Occipital lobe (tissue), 1 donor: ENCODE measurements at regions not wholly inside any gene's neighbourhood (a gene's known extent, or its start where the extent isn't known, plus 50 kb on each side); places are given as distances from the start of the nearest gene placed in this dataset.

Source experiments
- DNase-seq: peaks from one replicate; lab custom pipeline; 2025; lab: John Stamatoyannopoulos, UW

DNA sequence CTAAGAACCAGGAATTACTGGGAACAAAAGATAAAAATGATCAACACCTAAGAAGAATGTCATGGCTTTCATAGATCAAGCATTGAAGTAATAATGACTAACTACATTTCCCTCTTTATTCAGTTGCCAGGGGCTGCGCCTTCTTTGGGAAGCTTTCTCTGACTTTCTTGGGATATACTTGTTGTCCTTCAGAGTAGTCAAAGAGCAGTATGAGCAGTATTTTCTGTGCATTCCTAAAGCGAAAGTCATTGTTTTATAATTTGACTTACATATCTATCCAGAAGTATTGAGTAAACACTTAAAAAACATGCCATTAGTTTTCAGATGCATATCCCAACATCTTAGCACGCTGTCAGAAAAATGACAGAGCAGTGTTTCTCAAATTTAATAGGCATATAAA lies 2412.4 kb downstream of the PCDH9 start:
- DNase-seq, result no peak

DNA sequence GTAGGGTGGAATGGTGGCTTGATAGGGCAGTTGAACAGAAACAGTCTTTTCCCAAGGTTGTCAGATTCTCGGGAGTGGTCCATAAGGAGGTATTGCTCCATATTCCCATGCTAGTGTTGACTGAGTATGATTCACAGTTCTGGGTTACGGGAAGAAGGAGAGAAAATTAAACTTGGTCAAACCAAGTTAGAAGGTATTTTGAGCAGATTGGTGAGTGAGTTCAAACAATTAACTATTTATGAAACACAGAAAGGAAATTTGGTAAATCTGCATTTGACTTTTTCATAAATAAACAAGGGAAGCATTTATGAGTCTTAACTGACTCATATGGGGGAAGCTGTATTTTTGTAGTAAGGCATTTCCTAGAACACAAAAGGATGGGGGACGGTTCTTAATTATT lies 2419.4 kb downstream of the PCDH9 start:
- DNase-seq, result no peak

GRCh38 chr13:64808704-64809103 lies 2421.4 kb downstream of the PCDH9 start:
- DNase-seq, result no peak

GRCh38 chr13:64801768-64802167 lies 2428.4 kb downstream of the PCDH9 start:
- DNase-seq, result no peak

- DNase-seq, result no peak
These were observed 2431.7 kb downstream of the PCDH9 start for GRCh38 chr13:64798422-64798821.

- no peak for DNase-seq
These were observed 2436.5 kb downstream of the PCDH9 start for GRCh38 chr13:64793592-64793991.

DNA sequence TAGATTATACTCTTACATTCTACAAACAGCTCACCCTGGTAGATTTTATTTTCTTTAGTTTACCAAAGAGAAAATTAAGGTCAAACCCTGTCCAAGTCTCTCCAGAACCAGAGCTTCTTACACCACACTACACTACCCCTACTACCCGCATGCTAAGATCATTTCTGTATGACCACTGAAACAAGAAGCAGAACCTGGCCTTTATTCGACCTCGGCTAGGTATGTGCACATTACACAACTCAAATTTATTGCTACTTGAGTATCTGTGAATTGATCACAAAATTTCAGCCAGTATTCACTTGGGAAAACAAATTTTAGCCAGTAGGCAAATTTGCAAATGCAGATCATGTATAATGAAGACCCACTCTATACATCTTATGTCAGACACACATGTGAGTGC lies 2437.0 kb downstream of the PCDH9 start:
- no peak for DNase-seq

- DNase-seq, result no peak
These were observed 2438.8 kb downstream of the PCDH9 start for GRCh38 chr13:64791373-64791772.

DNA sequence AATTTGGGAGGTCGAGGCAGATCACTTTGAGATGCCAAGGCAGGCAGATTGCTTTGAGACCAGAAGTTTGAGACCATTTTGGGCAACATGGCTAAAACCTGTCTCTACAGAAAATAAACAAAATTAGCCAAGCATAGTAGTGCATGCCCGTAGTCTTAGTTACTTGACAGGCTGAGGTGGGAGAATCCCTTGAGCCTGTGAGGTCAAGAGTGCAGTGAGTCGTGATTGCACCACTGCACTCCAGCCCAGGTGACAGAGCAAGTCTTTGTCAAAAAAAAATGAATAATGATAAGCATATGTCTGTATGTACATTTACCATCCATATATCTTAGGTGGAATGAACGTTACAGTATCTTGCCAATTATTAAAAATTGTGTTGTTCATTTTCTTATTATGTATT lies 2447.7 kb downstream of the PCDH9 start:
- DNase-seq, result no peak

- no peak for DNase-seq
These were observed 2452.1 kb downstream of the PCDH9 start for GRCh38 chr13:64778002-64778401.

DNA sequence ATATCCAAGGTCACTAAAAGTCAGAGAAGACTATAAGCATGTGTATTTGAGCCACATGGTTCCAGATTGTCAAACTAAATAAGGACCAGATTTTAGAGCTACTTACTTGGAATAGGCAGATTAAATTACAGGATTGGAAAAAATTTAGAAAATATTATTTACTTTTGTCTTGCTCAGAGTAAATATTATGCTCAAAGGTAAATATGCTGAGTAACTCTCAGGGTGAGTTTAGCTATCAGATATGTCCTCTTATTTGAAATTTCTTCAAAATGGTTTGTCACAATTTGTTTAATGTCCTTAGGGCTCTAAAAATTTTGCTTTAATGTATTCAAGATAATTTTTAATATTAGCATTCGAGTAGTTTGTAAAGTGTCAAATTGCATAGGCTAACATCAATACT lies 2455.2 kb downstream of the PCDH9 start:
- no peak for DNase-seq

- no peak for DNase-seq
These were observed 2459.4 kb downstream of the PCDH9 start for GRCh38 chr13:64770743-64771142.

DNA sequence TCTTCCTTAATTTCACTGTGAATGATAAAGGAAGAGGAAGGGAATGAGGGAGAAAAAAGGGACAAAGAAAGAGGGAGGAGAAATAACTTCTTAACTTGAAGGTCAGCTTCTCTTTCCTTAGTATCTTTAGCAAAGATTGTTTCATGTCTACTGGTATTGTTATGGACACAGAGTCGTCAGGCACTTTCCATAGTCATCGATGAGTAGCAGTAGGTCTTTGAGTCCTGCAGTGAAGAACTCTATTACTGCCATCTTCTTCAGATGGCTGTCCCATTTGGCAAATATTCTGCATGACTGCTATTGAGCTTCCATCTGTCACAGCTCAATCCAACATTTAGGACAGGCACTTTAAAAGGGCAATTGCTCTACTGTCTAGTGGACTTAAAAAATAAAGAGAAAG lies 2463.1 kb downstream of the PCDH9 start:
- DNase-seq, result no peak

- no peak for DNase-seq
These were observed 2464.5 kb downstream of the PCDH9 start for GRCh38 chr13:64765636-64766035.

DNA sequence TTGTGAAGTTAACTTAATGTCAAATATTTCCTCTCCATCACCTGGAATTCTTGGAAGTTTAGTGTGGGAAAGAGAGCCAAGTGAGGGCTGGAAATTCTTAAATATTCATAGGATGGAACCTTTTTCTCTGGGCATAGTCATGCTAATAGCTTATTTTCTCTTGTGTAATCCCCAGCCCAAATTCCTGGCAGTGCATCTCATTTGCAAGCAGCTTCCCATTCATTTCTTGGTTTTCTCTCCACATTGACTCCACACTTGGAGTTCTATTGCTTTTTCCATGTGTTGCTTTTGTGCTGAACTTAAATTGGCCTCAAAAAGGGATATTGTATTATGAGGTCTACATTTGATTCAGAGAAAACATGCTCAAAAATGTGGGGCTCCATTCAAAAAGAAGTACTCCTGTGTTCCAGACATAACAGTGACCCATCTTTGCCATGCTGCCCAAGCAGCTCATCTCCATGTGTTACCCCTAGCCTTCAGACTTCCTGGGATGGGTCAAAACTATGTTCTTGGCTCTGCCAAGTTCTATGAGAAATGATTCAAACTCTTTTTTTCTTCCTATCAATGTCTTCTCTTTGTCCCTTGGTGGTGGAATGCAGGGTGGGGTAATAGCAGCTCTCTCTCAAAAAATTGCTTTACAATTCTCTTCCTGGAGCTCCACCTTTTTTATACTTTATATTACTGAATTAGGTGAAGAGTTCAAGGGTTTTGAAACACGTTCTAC lies 2471.5 kb downstream of the PCDH9 start:
- no peak for DNase-seq

DNA sequence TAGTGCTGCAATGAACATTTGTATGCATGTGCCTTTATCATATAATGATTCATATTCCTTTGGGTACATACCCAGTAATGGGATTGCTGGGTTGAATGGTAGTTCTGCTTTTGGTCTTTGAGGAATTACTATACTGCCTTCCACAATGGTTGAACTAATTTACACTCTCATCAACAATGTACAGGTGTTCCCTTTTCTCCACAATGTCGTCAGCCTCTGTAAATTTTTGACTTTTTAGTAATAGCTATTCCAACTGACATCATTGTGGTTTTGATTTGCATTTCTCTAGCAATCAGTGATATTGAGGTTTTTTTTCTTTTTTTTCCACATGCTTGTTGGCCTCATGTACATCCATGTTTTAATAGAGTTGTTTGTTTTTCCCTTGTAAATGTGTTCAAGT lies 2473.5 kb downstream of the PCDH9 start:
- DNase-seq, result no peak

DNA sequence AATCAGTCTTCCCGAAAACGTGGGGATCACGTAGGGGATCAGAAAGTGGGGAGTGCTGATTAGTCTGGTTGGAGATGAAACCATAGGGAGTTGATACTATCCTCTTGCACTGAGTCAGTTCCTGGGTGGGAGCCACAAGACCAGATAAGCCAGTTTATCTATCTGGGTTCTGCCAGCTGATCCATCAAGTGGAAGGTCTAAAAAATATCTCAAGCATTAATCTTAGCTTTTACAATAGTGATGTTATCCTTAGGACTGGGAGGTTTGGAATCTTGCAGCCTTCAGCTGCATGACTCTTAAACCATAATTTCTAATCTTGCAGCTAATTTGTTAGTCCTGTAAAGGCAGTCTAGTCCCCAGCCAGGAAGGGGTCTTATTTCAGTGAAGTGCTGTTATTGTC lies 2474.2 kb downstream of the PCDH9 start:
- DNase-seq, result no peak

DNA sequence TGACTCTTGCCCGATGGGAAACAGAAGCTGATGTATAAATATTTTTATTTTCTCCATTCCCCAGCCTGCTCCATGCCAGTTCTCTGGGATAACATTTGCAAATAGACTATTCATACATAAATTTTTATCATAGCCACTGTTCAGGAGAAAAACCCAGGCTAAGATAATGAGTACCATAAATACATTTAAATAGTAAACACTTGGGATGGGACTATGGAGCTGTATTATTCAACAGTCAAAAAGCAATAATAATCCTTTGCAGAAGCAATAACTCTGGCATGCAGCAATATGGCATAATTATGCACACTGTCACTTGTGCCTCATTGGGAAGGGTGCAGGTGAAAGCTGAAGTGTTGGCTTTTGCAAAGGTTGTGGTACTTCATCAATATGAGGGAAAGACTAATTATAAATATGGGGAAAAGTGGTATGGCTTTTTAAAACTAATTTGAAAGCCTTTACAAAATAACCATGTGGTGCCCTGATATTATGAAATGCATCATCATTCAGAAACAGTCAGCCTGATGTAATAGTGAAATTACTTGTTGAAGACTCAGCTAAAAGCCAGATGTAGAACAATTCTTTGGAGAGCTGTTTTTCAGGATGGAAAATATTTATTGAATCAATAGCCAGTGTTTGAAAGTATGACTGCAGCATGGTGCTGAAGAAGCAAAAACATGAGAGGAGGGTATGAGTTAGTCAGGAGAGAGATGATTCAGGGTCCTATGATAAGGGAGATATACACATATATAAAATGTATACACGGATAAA lies 2476.7 kb downstream of the PCDH9 start:
- DNase-seq, result no peak

DNA sequence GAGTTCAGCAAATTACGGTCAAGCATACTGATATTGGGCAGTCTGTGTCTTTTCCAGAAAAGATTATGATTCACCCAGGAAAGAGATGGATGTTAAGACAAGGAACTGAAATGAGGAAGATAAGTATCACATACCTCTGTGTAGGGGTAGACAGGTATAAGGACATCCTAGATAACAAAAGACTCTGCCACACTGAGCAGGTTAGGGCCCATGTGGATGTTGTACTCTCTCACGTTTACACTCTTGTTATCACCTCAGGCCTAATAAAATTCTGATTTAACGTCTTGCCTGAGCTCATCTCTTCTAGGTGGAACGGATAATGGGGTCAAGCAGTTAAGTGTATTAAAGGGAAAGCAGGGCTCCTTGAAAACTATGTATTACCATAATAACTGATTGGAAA lies 2480.8 kb downstream of the PCDH9 start:
- DNase-seq, result no peak

- no peak for DNase-seq
These were observed 2483.3 kb downstream of the PCDH9 start for GRCh38 chr13:64746845-64747244.

GRCh38 chr13:64740493-64740892 lies 2489.6 kb downstream of the PCDH9 start:
- no peak for DNase-seq

DNA sequence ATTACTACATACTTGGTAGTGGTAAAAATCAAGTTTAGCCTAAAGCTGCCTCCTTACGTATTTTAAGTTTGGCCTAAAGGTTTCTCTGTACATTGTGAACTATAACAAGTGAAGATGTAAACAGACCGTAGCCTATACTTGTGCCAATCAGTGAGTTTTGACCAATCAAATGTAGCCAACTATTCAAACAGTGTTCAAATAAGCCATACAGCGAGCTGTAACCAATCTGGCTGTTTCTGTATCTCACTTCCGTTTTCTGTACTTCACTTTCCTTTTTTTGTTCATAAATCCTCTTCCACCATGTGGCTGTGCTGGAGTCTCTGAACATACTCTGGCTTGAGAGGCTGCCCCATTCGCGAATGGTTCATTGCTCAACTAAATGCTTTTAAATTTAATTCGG lies 2504.6 kb downstream of the PCDH9 start:
- no peak for DNase-seq

GRCh38 chr13:64723724-64724123 lies 2506.4 kb downstream of the PCDH9 start:
- DNase-seq, result no peak
